Kidney (tissue), 13 donors: ENCODE measurements at regions not wholly inside any gene's neighbourhood (a gene's known extent, or its start where the extent isn't known, plus 50 kb on each side); places are given as distances from the start of the nearest gene placed in this dataset.
"Not testable (repeated sequence)": the region's sequence is repeated elsewhere in the genome, so short reads cannot be mapped to it uniquely, and the experiment has no call there.

Experiments used
- DNase-seq, 5 donors: peaks; one replicate each; pipeline ENCODE4 v3.0.0-alpha.2; 2013 to 2020
- FAIRE-seq: peaks from 2 replicates; lab custom pipeline; 2012; peaks lifted over from hg19 to GRCh38; lab: Jason Lieb, UNC
- H3K27ac ChIP-seq, 2 donors: one replicate each; pipeline ENCODE4 v1.7.0; 2013; ENCODE audit warnings: low read depth in 2 of 2, low read length in 2 of 2, inconsistent platforms in 1 of 2
- H3K27me3 ChIP-seq: one replicate; pipeline ENCODE4 v1.7.1; 2013; ENCODE audit warnings: low read length, inconsistent platforms; ENCODE audit not compliant: control insufficient read depth, insufficient read depth
- H3K36me3 ChIP-seq, 3 donors: one replicate each; pipeline versions ENCODE4 v1.7.0 to v1.7.1; 2013; ENCODE audit warnings: low read length in 3 of 3, control low read depth in 1 of 3, inconsistent platforms in 1 of 3; ENCODE audit not compliant: insufficient read depth in 3 of 3, control insufficient read depth in 2 of 3
- H3K4me1 ChIP-seq, 3 donors: one replicate each; pipeline versions ENCODE4 v1.7.0 to v1.7.1; 2013; ENCODE audit warnings: low read length in 3 of 3, inconsistent platforms in 1 of 3, low read depth in 1 of 3; ENCODE audit not compliant: control insufficient read depth in 2 of 3, insufficient read depth in 2 of 3
- H3K4me3 ChIP-seq, 3 donors: one replicate each; pipeline versions ENCODE4 v1.7.0 to v1.8.1; 2013; ENCODE audit warnings: low read length in 3 of 3, control low read depth in 1 of 3, inconsistent platforms in 1 of 3
- H3K9ac ChIP-seq, 3 donors: one replicate each; pipeline versions ENCODE4 v1.7.0 to v1.7.1; 2013; ENCODE audit warnings: low read length in 3 of 3, control low read depth in 1 of 3, inconsistent platforms in 1 of 3
- H3K9me3 ChIP-seq, 3 donors: one replicate each; pipeline versions ENCODE4 v1.7.0 to v1.7.1; 2013; ENCODE audit warnings: low read length in 3 of 3, control low read depth in 1 of 3, inconsistent platforms in 1 of 3; ENCODE audit not compliant: control insufficient read depth in 2 of 3, insufficient read depth in 1 of 3
- intact Hi-C: fragments of 100-400 bp; cut with DNase I; formaldehyde crosslinking; loops from one replicate; pipeline ENCODE4 v1.11.1; 2022
- TF ChIP-seq, protein P1 (sequence below): IDR thresholded peaks from 3 replicates; pipeline ENCODE4 v1.5.1; 2012; ENCODE audit warnings: mild to moderate bottlenecking, moderate library complexity, borderline replicate concordance; ENCODE audit not compliant: insufficient read depth; ENCODE audit errors: extremely low read depth
- donor health status: control.
- donor health status: control.
- donor health status: control.
- donor health status: control.
- donor health status: control.
- donor health status: DM: yes; HTN: yes; CAD: no.
- donor health status: Normal renal cell carcinoma (clear cell type).

DNA sequence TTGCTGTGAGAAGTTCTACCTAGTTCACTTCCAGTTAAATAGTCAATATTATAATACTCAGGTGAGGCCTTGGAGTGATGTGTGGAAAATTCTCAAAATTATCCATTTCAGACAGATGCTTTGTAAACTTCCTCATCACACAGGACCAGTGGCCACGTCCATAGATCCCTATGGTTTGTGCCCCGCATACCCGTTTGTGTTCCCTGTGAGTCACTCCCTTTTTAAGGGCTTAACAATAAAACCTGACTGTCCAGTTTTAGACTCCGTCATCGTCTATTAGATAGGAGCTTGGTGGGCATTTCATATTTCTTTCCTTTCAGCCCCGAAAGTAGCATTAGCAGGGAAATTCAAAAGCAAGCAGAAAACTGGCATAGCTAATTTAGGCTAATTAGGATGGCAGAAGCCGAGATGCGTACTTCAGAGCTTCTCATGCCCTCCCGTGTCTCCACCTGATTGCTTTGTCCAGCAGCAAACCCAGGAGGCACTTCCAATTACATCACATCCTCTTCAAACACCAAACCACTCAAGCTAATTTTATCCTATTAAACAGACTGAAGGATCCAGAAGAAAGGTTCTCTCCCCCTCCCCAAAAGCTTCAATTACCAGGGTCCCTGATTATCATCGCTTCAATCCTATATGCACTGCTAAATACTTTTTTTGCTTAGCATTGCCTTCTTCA is 186.6 kb upstream of the OTX2 start:
- H3K9ac ChIP-seq, result no peak overlapping the region
- DNase-seq (no peak), FAIRE-seq (no peak)
- H3K27ac ChIP-seq, result no peak overlapping the region
- TF ChIP-seq, protein P1, sequence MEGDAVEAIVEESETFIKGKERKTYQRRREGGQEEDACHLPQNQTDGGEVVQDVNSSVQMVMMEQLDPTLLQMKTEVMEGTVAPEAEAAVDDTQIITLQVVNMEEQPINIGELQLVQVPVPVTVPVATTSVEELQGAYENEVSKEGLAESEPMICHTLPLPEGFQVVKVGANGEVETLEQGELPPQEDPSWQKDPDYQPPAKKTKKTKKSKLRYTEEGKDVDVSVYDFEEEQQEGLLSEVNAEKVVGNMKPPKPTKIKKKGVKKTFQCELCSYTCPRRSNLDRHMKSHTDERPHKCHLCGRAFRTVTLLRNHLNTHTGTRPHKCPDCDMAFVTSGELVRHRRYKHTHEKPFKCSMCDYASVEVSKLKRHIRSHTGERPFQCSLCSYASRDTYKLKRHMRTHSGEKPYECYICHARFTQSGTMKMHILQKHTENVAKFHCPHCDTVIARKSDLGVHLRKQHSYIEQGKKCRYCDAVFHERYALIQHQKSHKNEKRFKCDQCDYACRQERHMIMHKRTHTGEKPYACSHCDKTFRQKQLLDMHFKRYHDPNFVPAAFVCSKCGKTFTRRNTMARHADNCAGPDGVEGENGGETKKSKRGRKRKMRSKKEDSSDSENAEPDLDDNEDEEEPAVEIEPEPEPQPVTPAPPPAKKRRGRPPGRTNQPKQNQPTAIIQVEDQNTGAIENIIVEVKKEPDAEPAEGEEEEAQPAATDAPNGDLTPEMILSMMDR, result no peak
- H3K9me3 ChIP-seq, result no peaks in the 10 kb centered on the region
- H3K4me3 ChIP-seq, result no peak overlapping the region
- no peaks in the 10 kb centered on the region for H3K27me3 ChIP-seq
- H3K4me1 ChIP-seq, result no peaks in the 10 kb centered on the region
- no peaks in the 10 kb centered on the region for H3K36me3 ChIP-seq
- intact Hi-C loops, result no loop called here

DNA sequence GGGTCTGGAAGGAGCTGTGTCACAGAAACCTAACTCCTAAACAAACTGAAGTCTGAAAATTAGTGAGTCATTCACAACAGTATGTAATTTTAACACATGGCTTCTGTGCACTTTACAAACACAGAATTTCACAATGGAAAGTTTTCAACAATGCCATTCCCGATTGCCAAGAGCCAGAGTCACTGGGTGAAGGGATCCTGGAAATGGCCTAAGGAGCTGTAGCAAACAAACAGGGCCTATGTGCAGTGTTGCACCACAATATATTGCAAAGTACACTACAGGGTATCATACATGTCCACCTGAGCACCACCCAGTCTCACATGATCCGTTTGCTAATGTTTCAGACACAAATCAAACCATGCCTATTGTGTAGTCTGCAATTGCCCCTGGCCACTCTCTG is 184.7 kb upstream of the OTX2 start:
- DNase-seq (no peak), FAIRE-seq (no peak)
- intact Hi-C loops, result no loop called here
- H3K27ac ChIP-seq, result no peak overlapping the region
- H3K9me3 ChIP-seq, result no peaks in the 10 kb centered on the region
- no peaks in the 10 kb centered on the region for H3K4me1 ChIP-seq
- TF ChIP-seq, protein P1, result no peak
- no peak overlapping the region for H3K4me3 ChIP-seq
- no peaks in the 10 kb centered on the region for H3K27me3 ChIP-seq
- no peak overlapping the region for H3K9ac ChIP-seq
- no peaks in the 10 kb centered on the region for H3K36me3 ChIP-seq

DNA sequence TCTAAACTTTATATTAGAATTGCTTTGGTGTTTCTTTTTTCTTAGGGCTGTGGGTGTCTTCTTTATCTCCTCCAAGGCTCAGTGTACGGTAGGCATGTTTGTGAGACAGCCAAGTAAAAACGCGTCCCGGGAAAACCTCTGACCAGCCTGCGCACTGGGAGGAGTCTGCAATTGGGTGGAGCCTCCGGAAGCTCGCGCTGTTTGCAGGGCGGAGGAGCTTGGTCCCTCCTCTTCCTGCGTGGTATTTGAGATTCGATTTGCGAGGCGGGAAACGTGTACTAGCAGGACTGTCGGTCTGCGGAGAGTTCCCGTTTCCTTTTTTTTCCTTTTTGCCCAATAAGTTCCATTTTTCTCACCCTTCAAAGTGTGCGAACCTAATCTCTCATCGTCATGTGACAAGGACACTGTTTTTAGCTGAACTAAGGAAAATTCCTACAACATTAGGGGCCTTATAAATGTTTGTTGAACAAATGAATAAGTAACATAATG is 182.1 kb upstream of the OTX2 start:
- Histone ChIP-seq H3K36me3 (no peaks in the 10 kb centered on the region), H3K4me1 (no peaks in the 10 kb centered on the region), H3K27me3 (no peaks in the 10 kb centered on the region), H3K9ac (no peak overlapping the region), H3K4me3 (no peak overlapping the region), H3K27ac (no peak overlapping the region), H3K9me3 (no peaks in the 10 kb centered on the region)
- no peak for DNase-seq
- FAIRE-seq, result no peak
- TF ChIP-seq, protein P1, result no peak
- intact Hi-C loops, result no loop called here

DNA sequence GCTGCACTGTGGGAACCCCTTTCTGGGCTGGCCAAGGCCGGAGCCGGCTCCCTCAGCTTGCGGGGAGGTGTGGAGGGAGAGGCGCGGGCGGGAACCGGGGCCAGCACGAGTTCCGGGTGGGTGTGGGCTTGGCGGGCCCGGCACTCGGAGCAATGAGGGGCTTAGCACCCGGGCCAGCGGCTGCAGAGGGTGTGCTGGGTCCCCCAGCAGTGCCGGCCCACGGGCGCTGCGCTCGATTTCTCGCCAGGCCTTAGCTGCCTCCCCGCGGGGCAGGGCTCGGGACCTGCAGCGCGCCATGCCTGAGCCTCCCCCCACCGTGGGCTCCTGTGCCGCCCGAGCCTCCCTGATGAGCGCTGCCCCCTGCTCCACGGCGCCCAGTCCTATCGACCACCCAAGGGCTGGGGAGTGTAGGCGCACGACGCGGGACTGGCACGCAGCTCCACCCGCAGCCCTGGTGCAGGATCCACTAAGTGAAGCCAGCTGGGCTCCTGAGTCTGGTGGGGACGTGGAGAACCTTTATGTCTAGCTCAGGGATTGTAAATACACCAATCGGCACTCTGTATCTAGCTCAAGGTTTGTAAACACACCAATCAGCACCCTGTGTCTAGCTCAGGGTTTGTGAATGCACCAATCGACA is 180.8 kb upstream of the OTX2 start:
- H3K27ac ChIP-seq, H3K27me3 ChIP-seq, DNase-seq, intact Hi-C loops, H3K9me3 ChIP-seq, H3K4me3 ChIP-seq, H3K36me3 ChIP-seq, H3K9ac ChIP-seq, FAIRE-seq, H3K4me1 ChIP-seq: not testable (repeated sequence)
